ENCODE measurements at regions not wholly inside any gene's neighbourhood (a gene's known extent, or its start where the extent isn't known, plus 50 kb on each side); places are given as distances from the start of the nearest gene placed in this dataset.

DNA sequence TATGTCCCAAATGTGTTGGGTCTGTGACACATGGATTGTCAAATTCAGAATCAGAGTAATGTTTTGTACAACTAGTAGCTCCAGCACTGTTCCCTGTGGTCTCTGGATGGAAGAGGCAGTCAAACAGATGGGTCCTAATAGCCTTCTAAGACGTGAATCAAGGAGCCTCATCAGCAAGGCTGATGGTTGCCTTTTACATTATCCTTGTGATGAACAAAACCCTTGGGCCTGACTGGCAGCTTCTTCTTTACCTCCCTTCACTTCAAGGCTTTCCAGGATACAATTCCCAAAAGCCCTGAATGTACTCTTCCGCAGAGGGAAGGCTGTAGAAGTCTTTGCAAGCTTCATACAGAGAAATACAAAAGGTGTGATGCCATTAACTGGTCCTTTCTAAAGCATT is 633.3 kb downstream of the USP25 start:
- TF ChIP-seq, protein P1, sequence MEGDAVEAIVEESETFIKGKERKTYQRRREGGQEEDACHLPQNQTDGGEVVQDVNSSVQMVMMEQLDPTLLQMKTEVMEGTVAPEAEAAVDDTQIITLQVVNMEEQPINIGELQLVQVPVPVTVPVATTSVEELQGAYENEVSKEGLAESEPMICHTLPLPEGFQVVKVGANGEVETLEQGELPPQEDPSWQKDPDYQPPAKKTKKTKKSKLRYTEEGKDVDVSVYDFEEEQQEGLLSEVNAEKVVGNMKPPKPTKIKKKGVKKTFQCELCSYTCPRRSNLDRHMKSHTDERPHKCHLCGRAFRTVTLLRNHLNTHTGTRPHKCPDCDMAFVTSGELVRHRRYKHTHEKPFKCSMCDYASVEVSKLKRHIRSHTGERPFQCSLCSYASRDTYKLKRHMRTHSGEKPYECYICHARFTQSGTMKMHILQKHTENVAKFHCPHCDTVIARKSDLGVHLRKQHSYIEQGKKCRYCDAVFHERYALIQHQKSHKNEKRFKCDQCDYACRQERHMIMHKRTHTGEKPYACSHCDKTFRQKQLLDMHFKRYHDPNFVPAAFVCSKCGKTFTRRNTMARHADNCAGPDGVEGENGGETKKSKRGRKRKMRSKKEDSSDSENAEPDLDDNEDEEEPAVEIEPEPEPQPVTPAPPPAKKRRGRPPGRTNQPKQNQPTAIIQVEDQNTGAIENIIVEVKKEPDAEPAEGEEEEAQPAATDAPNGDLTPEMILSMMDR (IDR thresholded peaks at IDR 0.05; ENCODE audit: insufficient read depth in 1 of 2, low read depth in 1 of 2, low read length in 1 of 2, severe bottlenecking in 1 of 2, unreplicated experiment in 1 of 2) = no peak

DNA sequence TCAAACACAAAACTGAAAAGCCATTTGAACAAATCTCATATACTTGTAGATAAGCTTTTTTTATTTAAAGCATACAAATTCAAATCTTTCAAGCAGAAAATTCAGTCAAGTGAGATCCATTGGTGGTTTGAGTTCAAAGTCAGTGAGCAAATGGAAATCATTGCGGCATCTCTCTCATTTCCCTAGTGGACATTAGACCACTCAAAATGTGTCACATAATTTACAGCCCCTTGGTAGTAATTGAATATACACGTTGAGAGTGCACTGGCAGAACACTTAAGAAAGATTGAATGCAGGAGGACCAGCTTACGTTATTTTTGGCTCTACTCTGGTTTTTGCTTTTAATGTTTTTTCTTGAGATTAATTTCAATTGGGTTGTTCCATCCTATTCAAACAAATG is 633.7 kb downstream of the USP25 start:
- CTCF ChIA-PET = no interaction called here

More for the DNA sequence above, 633.3 kb downstream of the USP25 start:
- no peak for DNase-seq
- H3K36me3 Mint-ChIP-seq (ENCODE audit: insufficient read depth, unreplicated experiment) = no peaks in the 10 kb centered on the region
- H3K4me1 ChIP-seq = no peaks in the 10 kb centered on the region
- H3K4me3 Mint-ChIP-seq (ENCODE audit: unreplicated experiment) = no peak overlapping the region
- H3K36me3 ChIP-seq (ENCODE audit: control insufficient read depth, insufficient read depth, low read length) = no peaks in the 10 kb centered on the region
- BruUV-seq (replicated peaks) = no TSS peak
- H3K9me3 ChIP-seq = no peaks in the 10 kb centered on the region
- H3K27ac Mint-ChIP-seq (ENCODE audit: unreplicated experiment) = no peak overlapping the region
- no peaks in the 10 kb centered on the region for H3K4me1 Mint-ChIP-seq (ENCODE audit: low read depth, unreplicated experiment)
- intact Hi-C loops (cut with micrococcal nuclease; ENCODE audit: unreplicated experiment) = no loop called here
- no peak overlapping the region for H3K4me3 ChIP-seq (ENCODE audit: low read depth, low read length)
- CTCF ChIA-PET = no interaction called here
- no peaks in the 10 kb centered on the region for H3K27me3 ChIP-seq (replicated peaks; ENCODE audit: control insufficient read depth, insufficient read depth, low read length)
- POLR2A ChIA-PET = no interaction called here
- H3K9me3 Mint-ChIP-seq (ENCODE audit: unreplicated experiment) = peaks cover 8% of the 10 kb centered on the region
- H3K27me3 Mint-ChIP-seq (ENCODE audit: insufficient read depth, unreplicated experiment) = no peaks in the 10 kb centered on the region

DNA sequence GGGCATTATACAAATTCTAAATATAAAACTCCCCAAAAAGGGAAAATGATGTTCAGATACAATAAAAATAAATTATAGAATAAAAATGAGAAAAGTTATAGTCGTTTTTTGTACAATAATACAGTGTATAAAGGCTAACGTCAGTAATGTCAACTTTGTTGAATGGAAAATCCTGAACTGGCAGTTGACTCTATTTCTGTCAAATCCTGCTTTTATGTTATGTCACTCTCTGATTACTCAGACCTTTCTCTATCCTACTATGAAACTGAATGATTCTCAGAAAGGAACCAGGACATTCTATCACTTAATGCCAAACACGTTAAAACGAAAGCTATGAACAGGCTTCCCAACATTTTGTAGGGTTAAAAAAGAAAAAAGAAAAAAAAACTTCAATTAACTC is 636.4 kb downstream of the USP25 start:
- H3K27me3 ChIP-seq (replicated peaks; ENCODE audit: control insufficient read depth, insufficient read depth, low read length) = no peaks in the 10 kb centered on the region
- no peaks in the 10 kb centered on the region for H3K9me3 ChIP-seq
- ChIA-PET CTCF (interaction anchor here (0.6 kb wide), 1 partner anchor 1050 kb away, joined by 4 read pairs; no protein-coding TSS in a partner anchor), POLR2A (no interaction called here)
- H3K4me3 Mint-ChIP-seq (ENCODE audit: unreplicated experiment) = no peak overlapping the region
- no peaks in the 10 kb centered on the region for H3K9me3 Mint-ChIP-seq (ENCODE audit: unreplicated experiment)
- H3K27me3 Mint-ChIP-seq (ENCODE audit: insufficient read depth, unreplicated experiment) = no peaks in the 10 kb centered on the region
- no peaks in the 10 kb centered on the region for H3K36me3 Mint-ChIP-seq (ENCODE audit: insufficient read depth, unreplicated experiment)
- no peak overlapping the region for H3K27ac Mint-ChIP-seq (ENCODE audit: unreplicated experiment)
- TF ChIP-seq, protein P1 (IDR thresholded peaks at IDR 0.05; ENCODE audit: insufficient read depth in 1 of 2, low read depth in 1 of 2, low read length in 1 of 2, severe bottlenecking in 1 of 2, unreplicated experiment in 1 of 2) = no peak
- H3K4me1 Mint-ChIP-seq (ENCODE audit: low read depth, unreplicated experiment) = no peaks in the 10 kb centered on the region
- DNase-seq = no peak
- BruUV-seq (replicated peaks) = no TSS peak
- intact Hi-C loops (cut with micrococcal nuclease; ENCODE audit: unreplicated experiment) = no loop called here
- no peaks in the 10 kb centered on the region for H3K4me1 ChIP-seq
- no peak overlapping the region for H3K4me3 ChIP-seq (ENCODE audit: low read depth, low read length)
- no peaks in the 10 kb centered on the region for H3K36me3 ChIP-seq (ENCODE audit: control insufficient read depth, insufficient read depth, low read length)

More for the DNA sequence above, 633.7 kb downstream of the USP25 start:
- Mint-ChIP-seq H3K27ac (ENCODE audit: unreplicated experiment) (no peak overlapping the region), H3K4me1 (ENCODE audit: low read depth, unreplicated experiment) (no peaks in the 10 kb centered on the region), H3K36me3 (ENCODE audit: insufficient read depth, unreplicated experiment) (no peaks in the 10 kb centered on the region), H3K4me3 (ENCODE audit: unreplicated experiment) (no peak overlapping the region), H3K9me3 (ENCODE audit: unreplicated experiment) (peaks cover 8% of the 10 kb centered on the region), H3K27me3 (ENCODE audit: insufficient read depth, unreplicated experiment) (no peaks in the 10 kb centered on the region)
- H3K36me3 ChIP-seq (ENCODE audit: control insufficient read depth, insufficient read depth, low read length) = no peaks in the 10 kb centered on the region
- no peaks in the 10 kb centered on the region for H3K27me3 ChIP-seq (replicated peaks; ENCODE audit: control insufficient read depth, insufficient read depth, low read length)
- POLR2A ChIA-PET = no interaction called here
- intact Hi-C loops (cut with micrococcal nuclease; ENCODE audit: unreplicated experiment) = no loop called here
- TF ChIP-seq, protein P1 (IDR thresholded peaks at IDR 0.05; ENCODE audit: insufficient read depth in 1 of 2, low read depth in 1 of 2, low read length in 1 of 2, severe bottlenecking in 1 of 2, unreplicated experiment in 1 of 2) = no peak
- DNase-seq = no peak
- no peaks in the 10 kb centered on the region for H3K9me3 ChIP-seq
- no TSS peak for BruUV-seq (replicated peaks)
- H3K4me1 ChIP-seq = no peaks in the 10 kb centered on the region
- H3K4me3 ChIP-seq (ENCODE audit: low read depth, low read length) = no peak overlapping the region
